IMR-90 (cell line): ENCODE measurements at regions not wholly inside any gene's neighbourhood (a gene's known extent, or its start where the extent isn't known, plus 50 kb on each side); places are given as distances from the start of the nearest gene placed in this dataset.

Experiments used
- ATAC-seq: fragments of 200-7000 bp; cut with Tn5 transposase; 2 replicates; pipeline ENCODE4 v1.9.1; 2020; ENCODE audit warnings: low read depth, mild to moderate bottlenecking, moderate library complexity
- BruUV-seq: library from RNA; stranded (reverse); fragments of 400-500 nt; replicated peaks from 2 replicates; lab custom pipeline; 2021; lab: Mats Ljungman, UMichigan
- CTCF ChIA-PET: fragments of 300-600 bp; formaldehyde crosslinking; extraction: SDS; loops from one replicate; lab custom pipeline; 2021; ENCODE audit warnings: antibody characterized with exemption; lab: Yijun Ruan, JAX
- POLR2A ChIA-PET: fragments of 300-600 bp; sonication (Branson Sonifier 250); formaldehyde crosslinking; loops from one replicate; lab custom pipeline; 2022; ENCODE audit warnings: antibody characterized with exemption; ENCODE audit not compliant: unreplicated experiment; lab: Charles Lee
- DNase-seq: peaks from one replicate; pipeline ENCODE4 v3.0.0; 2013
- H2AFZ ChIP-seq: replicated peaks from 2 replicates; pipeline ENCODE3; 2013; ENCODE audit warnings: low read length, mild to moderate bottlenecking; ENCODE audit not compliant: poor library complexity
- H2AK5ac ChIP-seq: 2 replicates; pipeline ENCODE4 v1.6.1; 2013; ENCODE audit warnings: low read depth, low read length, inconsistent platforms
- H2AK9ac ChIP-seq: replicated peaks from 2 replicates; pipeline ENCODE3; 2013; ENCODE audit warnings: mild to moderate bottlenecking, low read depth, low read length, moderate library complexity; ENCODE audit not compliant: poor library complexity
- H2BK120ac ChIP-seq: 2 replicates; pipeline ENCODE4 v1.6.1; 2013; ENCODE audit warnings: low read depth, low read length, inconsistent platforms
- H2BK15ac ChIP-seq: 3 replicates; pipeline ENCODE4 v1.6.1; 2013; ENCODE audit warnings: low read depth, low read length, inconsistent platforms
- H2BK20ac ChIP-seq: 2 replicates; pipeline ENCODE4 v1.6.1; 2013; ENCODE audit warnings: low read depth, mild to moderate bottlenecking, inconsistent platforms, low read length, moderate library complexity
- H2BK5ac ChIP-seq: 2 replicates; pipeline ENCODE4 v1.6.1; 2013; ENCODE audit warnings: mild to moderate bottlenecking, low read depth, low read length, inconsistent platforms; ENCODE audit not compliant: poor library complexity, severe bottlenecking
- H3K14ac ChIP-seq: replicated peaks from 2 replicates; pipeline ENCODE4 v1.6.1; 2013; ENCODE audit warnings: low read depth, low read length, inconsistent platforms
- H3K18ac ChIP-seq: 2 replicates; pipeline ENCODE4 v1.6.1; 2013; ENCODE audit warnings: low read depth, low read length, control low read depth
- H3K23ac ChIP-seq: 2 replicates; pipeline ENCODE4 v1.6.1; 2013; ENCODE audit warnings: low read depth, low read length, inconsistent platforms
- H3K27ac ChIP-seq: 2 replicates; pipeline ENCODE4 v1.5.1; 2013; ENCODE audit warnings: mild to moderate bottlenecking, control low read depth, low read length; ENCODE audit not compliant: insufficient read depth
- H3K27me3 ChIP-seq: 2 replicates; pipeline ENCODE4 v1.6.1; 2013; ENCODE audit warnings: low read length; ENCODE audit not compliant: control insufficient read depth, insufficient read depth
- H3K36me3 ChIP-seq: 2 replicates; pipeline ENCODE4 v1.6.1; 2013; ENCODE audit warnings: low read length, mixed read lengths; ENCODE audit not compliant: control insufficient read depth, insufficient read depth
- H3K4ac ChIP-seq: 2 replicates; pipeline ENCODE4 v1.6.1; 2013; ENCODE audit warnings: low read depth, low read length, inconsistent platforms
- H3K4me1 ChIP-seq: 2 replicates; pipeline ENCODE4 v1.6.1; 2013; ENCODE audit warnings: low read length, mixed read lengths; ENCODE audit not compliant: control insufficient read depth, insufficient read depth
- H3K4me2 ChIP-seq: 2 replicates; pipeline ENCODE4 v1.6.1; 2013; ENCODE audit warnings: low read depth, mild to moderate bottlenecking, control low read depth, low read length, moderate library complexity
- H3K4me3 ChIP-seq: 2 replicates; pipeline ENCODE4 v1.5.1; 2013; ENCODE audit warnings: low read depth, mild to moderate bottlenecking, control low read depth, low read length, moderate library complexity; ENCODE audit not compliant: insufficient read depth
- H3K56ac ChIP-seq: 2 replicates; pipeline ENCODE4 v1.6.1; 2013; ENCODE audit warnings: low read length, inconsistent platforms; ENCODE audit not compliant: insufficient read depth; ENCODE audit errors: extremely low read depth
- H3K79me1 ChIP-seq, 2 experiments: 2 replicates each; pipeline ENCODE4 v1.6.1; 2013; ENCODE audit warnings: low read length in 2 of 2, inconsistent platforms in 1 of 2, low read depth in 1 of 2
- H3K9ac ChIP-seq: 2 replicates; pipeline ENCODE4 v1.6.1; 2013; ENCODE audit warnings: low read depth, low read length, control low read depth
- H3K9me1 ChIP-seq: 2 replicates; pipeline ENCODE4 v1.6.1; 2013; ENCODE audit warnings: low read length, inconsistent platforms; ENCODE audit not compliant: insufficient read depth
- H3K9me3 ChIP-seq: 2 replicates; pipeline ENCODE4 v1.6.1; 2013; ENCODE audit warnings: low read length; ENCODE audit not compliant: control insufficient read depth, insufficient read depth
- H4K20me1 ChIP-seq: 2 replicates; pipeline ENCODE4 v1.6.1; 2013; ENCODE audit warnings: low read length, inconsistent platforms; ENCODE audit not compliant: insufficient read depth
- H4K5ac ChIP-seq: 2 replicates; pipeline ENCODE4 v1.6.1; 2013; ENCODE audit warnings: mild to moderate bottlenecking, low read depth, low read length, control low read depth
- H4K8ac ChIP-seq, 2 experiments: 2 replicates each; pipeline ENCODE4 v1.6.1; 2013; ENCODE audit warnings: low read depth in 2 of 2, low read length in 2 of 2, control low read depth in 1 of 2, inconsistent platforms in 1 of 2
- H4K91ac ChIP-seq: 2 replicates; pipeline ENCODE4 v1.6.1; 2013; ENCODE audit warnings: low read depth, low read length, inconsistent platforms; ENCODE audit not compliant: insufficient read depth
- BHLHE40 ChIP-seq: fragments of 150-350 bp; IDR thresholded peaks from 2 replicates; pipeline ENCODE4 v1.6.1; 2016; ENCODE audit warnings: mild to moderate bottlenecking, low read depth, low read length
- CEBPB ChIP-seq: IDR thresholded peaks from 2 replicates; pipeline ENCODE4 v1.6.1; 2012; ENCODE audit warnings: low read depth, low read length, improper control_type of control experiment
- CHD1 ChIP-seq: IDR thresholded peaks from 2 replicates; pipeline ENCODE4 v1.6.1; 2012; ENCODE audit warnings: low read depth, low read length, improper control_type of control experiment
- ELK1 ChIP-seq: fragments of 150-350 bp; IDR thresholded peaks from 2 replicates; pipeline ENCODE4 v1.6.1; 2016; ENCODE audit warnings: low read depth, mild to moderate bottlenecking, low read length, moderate library complexity, borderline replicate concordance
- FOS ChIP-seq: fragments of 150-350 bp; IDR thresholded peaks from 2 replicates; pipeline ENCODE4 v1.6.1; 2016; ENCODE audit warnings: low read depth, low read length
- MAFK ChIP-seq: IDR thresholded peaks from 2 replicates; pipeline ENCODE4 v1.6.1; 2012; ENCODE audit warnings: low read depth, low read length, improper control_type of control experiment
- MAZ ChIP-seq: IDR thresholded peaks from 2 replicates; pipeline ENCODE4 v1.6.1; 2012; ENCODE audit warnings: low read depth, mild to moderate bottlenecking, low read length, improper control_type of control experiment, moderate library complexity, borderline replicate concordance
- MXI1 ChIP-seq: IDR thresholded peaks from 2 replicates; pipeline ENCODE4 v1.6.1; 2012; ENCODE audit warnings: low read depth, mild to moderate bottlenecking, low read length, moderate library complexity, borderline replicate concordance
- NFE2L2 ChIP-seq: fragments of 150-350 bp; IDR thresholded peaks from 2 replicates; pipeline ENCODE4 v1.6.1; 2016; ENCODE audit warnings: low read depth, mild to moderate bottlenecking, low read length
- POLR2A ChIP-seq: IDR thresholded peaks from 2 replicates; pipeline ENCODE4 v1.6.1; 2012; ENCODE audit warnings: mild to moderate bottlenecking, low read depth, low read length
- RAD21 ChIP-seq: IDR thresholded peaks from 2 replicates; pipeline ENCODE4 v1.6.1; 2012; ENCODE audit warnings: low read length, improper control_type of control experiment
- RCOR1 ChIP-seq: IDR thresholded peaks from 2 replicates; pipeline ENCODE4 v1.6.1; 2012; ENCODE audit warnings: mild to moderate bottlenecking, low read length, improper control_type of control experiment; ENCODE audit not compliant: insufficient replicate concordance
- RFX5 ChIP-seq: IDR thresholded peaks from 2 replicates; pipeline ENCODE4 v1.8.0; 2012; ENCODE audit warnings: low read depth, mild to moderate bottlenecking, low read length, moderate library complexity
- SMC3 ChIP-seq: fragments of 150-350 bp; IDR thresholded peaks from 2 replicates; pipeline ENCODE4 v1.6.1; 2016; ENCODE audit warnings: low read depth, mild to moderate bottlenecking, antibody characterized with exemption, low read length, moderate library complexity
- USF2 ChIP-seq: fragments of 150-350 bp; IDR thresholded peaks from 2 replicates; pipeline ENCODE4 v1.6.1; 2017; ENCODE audit warnings: mild to moderate bottlenecking, antibody characterized with exemption, low read length, low read depth
- WGBS, 2 experiments: methylation state at CpG; one replicate each; pipeline versions ENCODE4 v1.1.5 to v1.1.7; 2013; ENCODE audit warnings: missing lambda C conversion rate in 2 of 2; ENCODE audit not compliant: insufficient read length in 1 of 2; ENCODE audit errors: extremely low coverage in 2 of 2; 5-methylcytosine and 5-hydroxymethylcytosine counted together
- dilution Hi-C: fragments of 300-500 bp; cut with HindIII; formaldehyde crosslinking; loops from one replicate; pipeline ENCODE4 v1.14.3; 2018; ENCODE audit warnings: low sequenced_read_pairs; ENCODE audit not compliant: unreplicated experiment
- in situ Hi-C: fragments of 300-500 bp; cut with MboI; formaldehyde crosslinking; loops from 3 replicates; pipeline ENCODE4 v1.14.3; 2019; ENCODE audit warnings: low sequenced_read_pairs, inconsistent platforms, mixed read lengths
- intact Hi-C: fragments of 100-400 bp; cut with micrococcal nuclease; formaldehyde crosslinking; loops from 2 replicates; pipeline ENCODE4 v1.10.0; 2022
- TF ChIP-seq, protein P1 (sequence below): conservative IDR thresholded peaks from 2 replicates; pipeline ENCODE4 v1.5.1; 2012; ENCODE audit warnings: mild to moderate bottlenecking, low read depth, low read length, improper control_type of control experiment

- Histone ChIP-seq H2BK5ac (no peak overlapping the region), H3K4me3 (no peak overlapping the region), H2AK9ac (no peak overlapping the region), H3K79me1 (no peaks in the 10 kb centered on the region), H3K4ac (no peak overlapping the region), H3K9me3 (no peaks in the 10 kb centered on the region), H3K27ac (no peak overlapping the region), H3K27me3 (no peaks in the 10 kb centered on the region), H3K9me1 (no peaks in the 10 kb centered on the region), H3K56ac (no peak overlapping the region), H3K9ac (no peak overlapping the region), H3K18ac (no peak overlapping the region), H4K91ac (no peak overlapping the region), H2AFZ (no peak overlapping the region), H3K14ac (no peak overlapping the region), H3K23ac (no peak overlapping the region), H2BK20ac (no peak overlapping the region), H2AK5ac (no peak overlapping the region), H2BK15ac (no peak overlapping the region), H2BK120ac (no peak overlapping the region), H3K36me3 (no peaks in the 10 kb centered on the region), H4K8ac (no peak overlapping the region), H3K4me2 (no peak overlapping the region), H4K5ac (no peak overlapping the region), H3K4me1 (no peaks in the 10 kb centered on the region), H4K20me1 (no peaks in the 10 kb centered on the region)
- POLR2A ChIA-PET, result no interaction called here
- no TSS peak for BruUV-seq
- TF ChIP-seq RFX5 (no peak), USF2 (no peak), RCOR1 (no peak), MXI1 (no peak), NFE2L2 (no peak), RAD21 (no peak), BHLHE40 (no peak), CEBPB (no peak), SMC3 (no peak), CHD1 (no peak), ELK1 (no peak), FOS (no peak), MAZ (no peak), POLR2A (no peak), MAFK (no peak)
- TF ChIP-seq, protein P1, sequence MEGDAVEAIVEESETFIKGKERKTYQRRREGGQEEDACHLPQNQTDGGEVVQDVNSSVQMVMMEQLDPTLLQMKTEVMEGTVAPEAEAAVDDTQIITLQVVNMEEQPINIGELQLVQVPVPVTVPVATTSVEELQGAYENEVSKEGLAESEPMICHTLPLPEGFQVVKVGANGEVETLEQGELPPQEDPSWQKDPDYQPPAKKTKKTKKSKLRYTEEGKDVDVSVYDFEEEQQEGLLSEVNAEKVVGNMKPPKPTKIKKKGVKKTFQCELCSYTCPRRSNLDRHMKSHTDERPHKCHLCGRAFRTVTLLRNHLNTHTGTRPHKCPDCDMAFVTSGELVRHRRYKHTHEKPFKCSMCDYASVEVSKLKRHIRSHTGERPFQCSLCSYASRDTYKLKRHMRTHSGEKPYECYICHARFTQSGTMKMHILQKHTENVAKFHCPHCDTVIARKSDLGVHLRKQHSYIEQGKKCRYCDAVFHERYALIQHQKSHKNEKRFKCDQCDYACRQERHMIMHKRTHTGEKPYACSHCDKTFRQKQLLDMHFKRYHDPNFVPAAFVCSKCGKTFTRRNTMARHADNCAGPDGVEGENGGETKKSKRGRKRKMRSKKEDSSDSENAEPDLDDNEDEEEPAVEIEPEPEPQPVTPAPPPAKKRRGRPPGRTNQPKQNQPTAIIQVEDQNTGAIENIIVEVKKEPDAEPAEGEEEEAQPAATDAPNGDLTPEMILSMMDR, result no peak
- intact Hi-C loops, result no loop called here
- CTCF ChIA-PET, result no interaction called here
- DNase-seq (no peak), ATAC-seq (no peak)
- WGBS, 2 experiments, result 14% methylated on average over 1 of the region's 3 CpGs; no CpG with 5 or more reads in 1 of the 2 experiments
- dilution Hi-C loops, result no loop called here
- in situ Hi-C loops, result no loop called here
Measured at GRCh38 chr4:22616516-22616915, 76.2 kb upstream of the GBA3 start.
